RCC 7860 (cell line): ENCODE measurements at regions not wholly inside any gene's neighbourhood (a gene's known extent, or its start where the extent isn't known, plus 50 kb on each side); places are given as distances from the start of the nearest gene placed in this dataset.

Experiments used
- DNase-seq: peaks from one replicate; pipeline ENCODE4 v3.0.0-alpha.2; 2015; ENCODE audit warnings: low spot score
- FAIRE-seq: peaks from 2 replicates; lab custom pipeline; 2012; peaks lifted over from hg19 to GRCh38; lab: Jason Lieb, UNC

GRCh38 chr7:127447326-127447945 lies 54.9 kb upstream of the ZNF800 start:
- FAIRE-seq (peak; percentile 16), DNase-seq (peak; percentile 77)

- FAIRE-seq (no peak), DNase-seq (no peak)
These were observed 54.3 kb upstream of the ZNF800 start for GRCh38 chr7:127446842-127447241.
